ELF-1 (cell line): ENCODE measurements at regions not wholly inside any gene's neighbourhood (a gene's known extent, or its start where the extent isn't known, plus 50 kb on each side); places are given as distances from the start of the nearest gene placed in this dataset.
"Not testable (repeated sequence)": the region's sequence is repeated elsewhere in the genome, so short reads cannot be mapped to it uniquely, and the experiment has no call there.

Experiments
- DNase-seq: peaks from one replicate; pipeline ENCODE4 v3.0.0-alpha.2; 2016; ENCODE audit warnings: low read depth, low spot score

DNA sequence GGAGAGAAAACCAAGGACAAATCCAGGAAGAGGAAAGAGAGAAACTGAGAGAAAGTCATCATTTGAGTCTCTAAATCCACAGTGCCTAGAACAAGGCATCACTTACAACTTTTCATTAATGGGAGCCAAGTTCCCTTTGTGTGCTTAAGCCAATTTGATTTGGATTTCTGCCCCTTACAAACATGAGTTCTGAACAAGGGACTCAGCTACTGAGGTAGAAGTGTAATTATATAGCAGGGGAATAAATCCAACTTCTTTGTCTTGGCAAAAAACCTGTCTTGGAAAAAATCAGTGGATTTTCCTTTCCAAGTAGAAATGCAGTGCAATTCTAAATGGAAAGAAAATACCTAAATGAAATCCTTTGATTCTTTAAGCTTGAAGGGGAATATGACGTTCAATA, 307.2 kb upstream of the CNTN3 start:
- DNase-seq: no peak

DNA sequence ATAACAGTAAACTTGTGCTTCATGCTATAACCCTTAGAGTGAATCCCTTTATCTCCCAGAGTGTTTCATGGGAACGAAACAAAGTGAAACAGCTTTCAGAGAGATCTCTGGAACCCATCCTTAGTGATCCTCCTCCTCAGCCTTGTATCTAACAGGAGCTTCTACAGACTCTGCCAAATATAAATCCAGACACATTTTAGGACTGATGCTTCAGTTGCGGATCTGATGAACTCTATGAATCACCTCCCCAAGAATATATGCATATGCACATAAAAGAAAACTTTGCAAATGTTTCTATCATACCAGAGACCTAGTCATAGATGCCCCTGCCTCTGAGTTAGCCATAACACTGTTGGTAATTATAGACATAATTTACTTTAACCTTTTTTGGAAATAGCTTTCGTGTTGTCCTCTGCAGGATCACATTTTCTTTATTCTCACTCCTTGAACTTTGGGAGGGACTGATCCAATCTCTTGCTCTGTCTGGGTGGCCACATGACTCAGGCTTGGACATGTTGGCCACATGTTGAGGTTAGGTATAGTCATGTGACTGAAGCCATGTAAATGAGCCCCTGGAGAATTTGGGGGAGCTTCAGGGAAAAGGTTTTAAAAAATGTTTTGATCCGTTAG, 306.4 kb upstream of the CNTN3 start:
- no peak for DNase-seq

DNA sequence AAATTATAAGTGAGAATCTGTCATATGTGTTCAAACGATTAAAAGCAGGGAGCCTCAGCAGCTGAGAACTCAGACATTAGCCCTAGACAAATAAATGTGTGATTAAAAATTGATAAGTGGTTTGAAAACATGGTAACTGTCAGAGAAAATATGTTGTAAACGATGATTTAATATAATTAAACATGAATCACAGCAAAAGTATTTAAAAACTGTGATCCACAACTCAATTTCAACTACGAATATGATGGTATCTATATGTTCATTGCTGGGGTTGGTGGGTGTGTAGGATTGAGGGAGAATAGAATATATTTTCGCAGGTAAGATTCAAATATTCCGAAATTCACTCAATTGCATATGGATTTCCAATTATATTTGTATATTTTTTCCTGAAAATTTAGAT, 302.2 kb upstream of the CNTN3 start:
- DNase-seq: no peak

DNA sequence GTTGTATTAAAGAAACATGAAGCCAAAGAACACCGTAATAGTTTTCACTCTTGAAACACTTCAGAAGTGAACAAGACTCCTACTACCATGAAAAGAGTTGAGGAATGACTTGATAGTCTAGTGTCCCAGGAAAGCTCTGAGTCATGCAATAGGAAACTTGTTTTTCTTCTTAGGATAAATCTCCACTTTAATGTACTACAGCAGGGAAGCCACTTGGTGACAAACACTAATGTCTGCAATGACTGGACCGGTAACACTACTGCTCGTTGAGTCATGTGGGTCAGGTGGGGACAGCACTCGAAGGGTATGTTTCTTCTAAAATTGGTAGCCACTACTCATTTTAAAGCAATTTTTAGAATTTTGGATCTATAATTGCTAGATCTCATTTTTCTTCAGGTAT, 291.7 kb upstream of the CNTN3 start:
- DNase-seq: no peak

DNA sequence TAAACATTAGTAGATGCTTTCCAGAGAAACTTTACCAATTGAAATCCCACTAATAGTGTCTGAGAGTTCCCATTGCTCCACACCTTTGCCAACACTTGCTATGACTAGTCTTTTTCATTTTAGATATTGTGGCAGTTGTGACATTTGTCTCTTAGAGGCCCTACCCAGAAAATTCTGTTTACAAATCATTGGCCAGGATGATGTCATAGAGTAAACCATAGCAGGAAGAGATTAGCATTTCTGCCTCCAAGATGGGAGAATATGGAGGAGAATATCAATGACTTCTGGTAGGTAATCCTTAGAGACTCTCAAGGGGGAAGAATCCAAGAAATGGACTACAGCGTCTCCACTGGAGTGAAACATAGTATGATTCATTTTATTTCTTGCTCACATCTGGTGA, 291.0 kb upstream of the CNTN3 start:
- no peak for DNase-seq

DNA sequence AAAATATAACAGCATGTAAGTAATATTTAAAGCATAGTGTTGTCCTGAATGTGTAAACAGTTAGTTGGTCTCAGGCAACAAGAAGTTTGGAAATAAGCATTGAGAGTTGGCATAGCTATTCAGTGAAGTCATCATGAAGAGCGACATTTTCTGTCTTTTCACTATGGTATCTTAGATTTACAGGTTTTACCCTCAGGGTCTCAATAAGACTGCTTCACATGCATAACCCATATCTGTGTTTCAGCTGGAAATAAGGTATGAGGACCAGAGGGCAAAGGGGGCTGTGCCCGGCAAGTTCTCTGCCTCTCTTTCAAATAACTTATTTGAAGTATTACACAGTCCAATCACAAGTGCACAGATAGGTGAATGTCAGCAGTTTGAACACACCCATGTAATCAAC, 290.2 kb upstream of the CNTN3 start:
- no peak for DNase-seq

DNA sequence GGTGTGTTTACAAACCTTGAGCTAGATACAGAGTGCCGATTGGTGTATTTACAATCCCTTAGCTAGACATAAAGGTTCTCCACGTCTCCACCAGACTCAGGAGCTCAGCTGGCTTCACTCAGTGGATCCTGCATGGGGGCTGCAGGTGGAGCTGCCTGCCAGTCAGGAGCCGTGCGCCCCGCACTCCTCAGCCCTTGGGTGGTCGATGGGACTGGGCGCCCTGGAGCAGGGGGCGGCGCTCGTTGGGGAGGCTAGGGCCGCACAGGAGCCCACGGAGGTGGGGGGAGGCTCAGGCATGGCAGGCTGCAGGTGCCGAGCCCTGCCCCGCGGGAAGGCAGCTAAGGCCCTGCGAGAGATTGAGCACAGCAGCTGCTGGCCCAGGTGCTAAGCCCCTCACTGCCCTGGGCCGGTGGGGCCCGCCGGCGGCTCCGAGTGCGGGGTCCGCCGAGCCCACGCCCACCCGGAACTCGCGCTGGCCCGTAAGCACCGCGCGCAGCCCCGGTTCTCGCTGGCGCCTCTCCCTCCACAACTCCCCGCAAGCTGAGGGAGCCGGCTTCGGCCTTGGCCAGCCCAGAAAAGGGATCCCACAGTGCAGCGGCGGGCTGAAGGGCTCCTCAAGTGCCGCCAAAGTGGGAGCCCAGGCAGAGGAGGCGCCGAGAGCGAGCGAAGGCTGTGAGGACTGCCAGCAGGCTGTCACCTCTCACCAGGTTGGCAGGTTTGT, 285.5 kb upstream of the CNTN3 start:
- not testable (repeated sequence) for DNase-seq

DNA sequence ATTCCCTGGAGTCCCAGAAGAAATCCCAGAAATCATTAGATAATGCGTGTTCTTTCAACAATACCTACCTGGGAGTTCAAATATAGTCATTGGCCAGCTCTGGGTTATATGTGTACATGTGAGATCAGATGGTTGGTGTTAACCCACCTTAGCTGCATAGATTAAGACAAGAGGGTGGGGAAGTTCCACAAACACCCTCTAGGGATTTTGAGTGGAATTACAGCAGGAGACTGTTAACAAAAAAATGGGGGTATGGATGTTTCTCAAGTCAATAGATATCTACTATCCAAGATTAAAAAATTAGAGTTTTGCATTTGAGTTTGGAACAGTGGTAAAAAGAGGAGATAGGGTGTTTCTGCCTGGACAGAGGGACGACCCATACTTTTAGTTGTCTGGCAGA, 282.5 kb upstream of the CNTN3 start:
- DNase-seq: no peak

DNA sequence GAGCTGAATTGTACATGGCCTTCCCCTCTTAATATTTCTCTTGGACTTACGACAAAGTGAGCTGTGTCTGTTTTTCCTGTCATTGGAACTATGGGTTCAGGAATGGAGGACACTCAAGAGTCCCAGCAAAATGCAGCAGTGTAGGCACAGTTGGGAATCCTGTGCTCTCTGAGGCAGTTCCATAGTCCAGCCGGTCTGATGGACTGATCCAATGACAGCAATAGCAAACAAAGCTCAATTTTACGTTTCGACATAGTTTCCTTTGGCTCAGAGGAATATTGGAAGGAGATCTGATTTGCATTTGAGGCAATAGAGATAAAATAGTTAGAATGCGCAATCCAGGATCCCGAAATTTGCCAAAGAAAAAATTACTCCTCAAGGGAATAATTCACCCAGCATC, 276.9 kb upstream of the CNTN3 start:
- no peak for DNase-seq

DNA sequence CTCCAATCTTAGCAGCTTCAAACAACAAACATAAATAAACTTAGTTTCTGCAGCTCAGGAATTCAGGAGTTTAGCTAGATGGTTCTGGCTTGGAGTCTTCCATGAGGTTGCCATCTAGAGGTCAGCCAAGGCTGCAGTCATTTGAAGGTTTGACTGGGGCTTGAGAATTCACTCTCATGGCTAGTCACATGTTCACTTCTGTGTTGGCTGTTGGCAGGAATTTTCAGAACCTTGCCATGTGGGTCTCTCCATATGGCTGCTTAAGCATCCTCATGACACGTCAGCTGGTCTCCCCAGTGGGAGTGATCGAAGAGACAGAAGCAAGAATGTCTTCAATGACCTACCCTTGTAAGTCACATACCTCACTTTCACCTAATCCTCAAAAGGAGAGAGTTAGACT, 269.2 kb upstream of the CNTN3 start:
- DNase-seq: no peak

DNA sequence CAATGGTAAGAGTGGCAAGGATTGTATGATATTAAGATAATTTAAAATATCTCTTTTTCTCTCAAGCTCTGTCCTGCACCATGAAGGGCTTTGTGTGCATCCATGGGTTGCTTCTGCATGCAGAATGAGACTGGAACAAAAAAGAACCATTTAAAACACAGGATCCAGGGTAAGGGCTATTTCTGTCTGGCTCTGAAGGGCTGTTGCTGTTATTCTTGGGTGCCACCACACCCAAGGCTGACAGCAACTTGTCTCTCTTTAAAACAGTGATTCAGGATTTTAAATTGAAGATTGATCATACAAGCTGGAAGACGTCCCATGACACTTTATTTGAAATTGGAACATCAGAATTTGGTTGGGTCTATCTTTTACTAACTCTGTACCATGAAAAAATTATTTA, 268.8 kb upstream of the CNTN3 start:
- no peak for DNase-seq

DNA sequence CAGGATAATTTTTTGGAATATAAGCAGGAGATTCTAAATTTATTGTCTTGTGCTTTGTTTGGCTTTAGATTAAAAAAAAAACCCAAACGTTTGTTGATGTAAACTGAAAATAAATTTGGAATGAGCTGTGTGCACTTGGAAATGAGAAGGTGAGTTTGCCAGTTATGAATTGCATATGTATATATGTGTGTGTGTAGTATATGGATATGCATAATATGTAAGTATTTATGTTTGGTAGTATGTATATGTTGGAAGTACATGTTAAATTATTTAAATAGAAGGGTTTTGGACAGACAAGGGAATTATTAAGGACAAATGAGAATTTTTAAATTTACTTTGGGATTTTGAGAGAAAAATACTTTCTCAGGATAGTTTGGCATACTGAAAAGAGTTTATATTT, 265.8 kb upstream of the CNTN3 start:
- no peak for DNase-seq

DNA sequence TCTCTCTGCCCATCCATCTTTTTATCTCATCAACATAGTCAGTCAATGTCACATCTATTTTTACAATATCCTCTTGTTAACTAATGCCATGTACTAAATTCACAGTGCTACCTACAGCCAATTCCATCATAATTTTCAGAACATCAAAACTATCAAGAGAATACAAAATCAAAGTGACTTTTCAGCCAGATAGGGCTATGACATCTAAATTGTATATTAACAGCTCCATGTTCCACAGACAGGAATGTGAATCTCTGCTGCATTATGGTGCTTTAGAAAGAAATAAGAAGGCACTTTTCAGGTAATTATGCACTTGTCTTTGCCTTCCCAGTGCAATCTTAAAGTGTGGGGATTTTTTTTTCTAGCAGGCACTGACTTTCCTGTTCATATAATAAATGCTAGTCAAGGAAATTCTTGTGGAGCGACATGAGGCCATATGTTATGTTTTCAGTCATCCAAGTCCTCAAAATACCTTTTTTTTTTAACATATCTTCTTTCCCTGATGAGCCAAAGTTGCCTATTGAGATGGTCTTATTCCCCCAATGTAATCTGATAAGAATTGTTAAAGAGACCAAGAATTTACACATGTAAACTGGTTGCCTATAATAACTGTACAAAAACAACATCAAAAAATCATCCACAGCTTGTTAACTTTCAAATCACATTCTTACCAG, 252.0 kb upstream of the CNTN3 start:
- no peak for DNase-seq

DNA sequence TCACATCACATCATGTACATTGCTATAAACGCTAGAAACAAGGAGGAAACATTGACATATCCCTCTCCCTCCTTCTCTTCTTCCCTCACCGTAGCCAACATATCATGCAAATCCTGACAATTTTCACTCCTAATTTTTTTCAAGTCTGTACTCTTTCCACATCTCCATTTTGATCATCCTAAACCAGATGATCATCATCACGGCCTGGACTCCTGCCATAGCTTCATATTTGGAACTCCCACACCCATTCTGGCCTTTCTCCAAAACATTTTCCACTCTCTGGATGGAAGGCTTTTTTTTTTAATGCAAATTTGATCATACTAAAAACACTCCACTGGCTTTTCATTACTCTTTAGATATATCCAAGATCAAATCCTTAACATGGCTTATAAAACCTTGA, 248.0 kb upstream of the CNTN3 start:
- no peak for DNase-seq

DNA sequence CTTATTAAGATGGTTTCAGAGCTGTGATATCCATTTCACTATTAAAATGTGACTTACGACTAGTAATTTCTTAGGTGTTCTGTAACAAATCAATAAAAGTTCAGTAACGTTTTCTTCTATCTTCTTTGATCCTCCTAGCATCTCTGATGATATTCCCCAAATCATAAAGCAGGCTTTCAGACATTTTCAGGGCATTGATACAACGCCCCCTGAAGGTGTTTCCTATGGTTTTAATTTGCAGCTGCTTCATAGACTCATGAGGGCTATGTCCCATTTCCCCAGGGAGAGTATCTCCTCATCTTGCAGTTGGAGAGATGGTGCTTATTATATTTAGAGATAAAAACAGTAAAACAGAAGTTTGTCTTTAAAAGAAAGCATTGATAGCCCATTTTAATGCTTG, 246.8 kb upstream of the CNTN3 start:
- DNase-seq: no peak

DNA sequence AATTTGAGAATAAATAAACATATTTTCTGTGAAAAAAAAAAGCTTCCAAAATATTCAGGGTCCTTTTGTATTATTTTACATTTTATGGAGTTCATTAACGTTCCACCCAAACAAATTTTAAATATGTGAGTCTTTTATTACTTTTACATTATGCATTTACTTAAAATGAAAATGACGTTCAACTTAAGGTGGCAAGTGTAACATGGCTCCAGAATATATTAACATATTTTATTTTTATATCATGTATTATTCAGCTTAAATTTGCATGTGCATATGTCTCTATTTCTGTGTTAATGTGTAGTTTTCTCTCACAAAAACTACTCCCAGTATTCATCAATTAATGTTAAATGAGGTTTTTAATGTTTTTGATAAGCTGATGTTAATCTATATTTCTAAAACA, 243.6 kb upstream of the CNTN3 start:
- DNase-seq: no peak

DNA sequence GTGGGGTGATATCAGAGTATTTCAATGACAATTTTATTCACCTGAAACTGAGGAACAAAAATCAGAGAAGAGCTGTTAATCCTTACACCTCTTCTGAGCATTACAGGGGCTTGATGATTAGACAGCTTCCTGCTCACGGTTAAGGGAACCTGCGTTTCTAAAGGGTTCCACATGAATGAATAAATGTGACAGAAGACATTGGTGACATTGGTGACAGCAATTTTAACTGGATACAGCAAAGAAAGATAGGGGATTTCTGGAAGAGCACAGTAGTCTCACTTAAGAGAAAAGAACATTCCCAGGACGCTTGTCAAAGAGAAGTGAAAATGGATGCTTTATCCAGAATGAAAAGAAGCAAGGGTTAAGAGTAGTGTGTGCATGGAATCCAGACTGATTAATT, 235.9 kb upstream of the CNTN3 start:
- no peak for DNase-seq

DNA sequence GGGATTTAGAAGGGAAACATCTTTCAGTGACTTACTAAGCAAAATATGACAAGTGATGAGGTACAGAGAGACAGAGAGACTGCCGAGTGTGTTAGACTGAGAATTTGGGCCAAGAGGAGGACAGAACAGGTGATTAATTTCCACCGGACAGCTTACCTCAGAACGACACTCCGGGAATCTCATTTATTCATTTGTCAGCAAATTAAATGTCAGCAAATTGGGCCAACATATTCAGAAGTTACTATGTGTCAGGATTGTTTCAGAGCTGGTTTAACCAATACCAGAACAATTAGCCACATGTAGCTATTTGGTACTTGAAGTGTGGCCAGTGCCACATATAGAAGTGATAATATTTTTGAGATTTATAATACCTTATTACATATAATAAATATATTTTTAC, 232.6 kb upstream of the CNTN3 start:
- no peak for DNase-seq

DNA sequence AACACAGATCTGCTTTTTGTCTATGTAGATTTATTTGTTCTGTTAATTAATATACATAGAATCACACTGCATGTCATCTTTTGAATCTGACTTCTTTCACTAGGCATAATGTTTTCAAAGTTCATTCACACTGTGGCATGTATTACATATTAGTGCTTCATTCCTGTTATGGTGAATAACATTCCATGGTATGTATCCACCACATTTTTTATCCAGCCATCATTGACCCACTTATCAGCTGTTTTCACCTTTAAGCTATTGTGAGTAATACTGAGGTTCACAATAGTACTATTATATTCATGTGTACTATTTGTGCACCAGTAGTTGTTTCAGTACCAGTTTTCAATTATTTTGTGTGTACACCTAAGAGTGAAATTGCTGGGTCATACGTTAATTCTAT, 230.6 kb upstream of the CNTN3 start:
- no peak for DNase-seq

DNA sequence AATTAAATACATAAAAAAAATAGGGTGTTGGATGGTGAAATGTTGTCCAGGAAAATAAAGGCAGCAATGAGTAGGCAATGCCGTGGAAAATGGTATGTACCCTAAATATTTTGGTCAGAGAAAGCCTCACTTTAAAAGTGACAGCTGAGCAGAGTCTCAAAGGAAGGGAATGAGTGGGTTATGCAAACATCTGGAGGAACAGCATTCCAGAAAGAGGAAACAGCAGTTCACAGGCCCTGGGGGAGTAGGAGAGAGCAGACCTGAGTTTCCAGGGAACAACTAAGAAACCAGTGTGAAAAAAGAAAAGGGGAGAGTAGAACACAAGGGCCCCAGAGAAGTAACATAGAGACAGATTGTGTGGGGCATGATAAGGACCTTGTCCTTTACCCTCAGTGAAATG, 230.0 kb upstream of the CNTN3 start:
- DNase-seq: peak; percentile 1

DNA sequence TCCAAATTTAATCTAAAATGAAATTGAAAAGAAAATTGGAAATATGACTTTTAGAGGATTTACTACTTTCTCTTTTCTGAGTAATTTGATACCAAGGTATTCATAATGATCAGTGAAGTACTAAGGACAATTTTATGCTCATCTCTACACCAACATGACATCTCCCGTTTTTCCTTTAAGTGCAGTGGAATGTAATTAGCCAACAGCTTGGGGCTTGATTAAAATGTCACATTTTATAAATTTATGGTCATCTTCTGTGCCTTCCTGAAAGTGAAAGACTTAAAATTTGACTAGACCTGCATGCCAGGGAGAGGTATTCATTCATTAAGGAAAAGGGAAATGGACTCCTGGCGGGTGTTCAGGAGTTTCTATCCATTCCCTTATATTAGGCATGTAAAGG, 228.2 kb upstream of the CNTN3 start:
- DNase-seq: no peak

DNA sequence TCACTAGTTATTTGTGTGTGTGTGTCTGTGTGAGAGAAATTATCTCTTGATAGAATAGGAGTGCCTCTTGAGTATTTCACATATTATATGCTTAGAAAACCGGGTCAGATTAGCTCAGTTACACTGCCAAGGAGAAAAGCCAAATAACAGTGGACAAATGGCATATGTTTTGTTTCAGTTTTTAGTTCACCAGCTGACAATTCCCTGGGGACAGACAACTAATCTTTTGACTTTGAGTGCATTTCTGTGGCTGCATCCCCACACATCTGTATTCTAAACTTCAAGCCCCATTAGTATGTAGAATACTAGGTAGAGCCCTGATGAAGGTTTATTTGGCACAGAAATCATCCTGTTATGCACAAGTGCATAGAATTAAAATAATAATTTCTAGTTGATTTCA, 227.7 kb upstream of the CNTN3 start:
- no peak for DNase-seq

DNA sequence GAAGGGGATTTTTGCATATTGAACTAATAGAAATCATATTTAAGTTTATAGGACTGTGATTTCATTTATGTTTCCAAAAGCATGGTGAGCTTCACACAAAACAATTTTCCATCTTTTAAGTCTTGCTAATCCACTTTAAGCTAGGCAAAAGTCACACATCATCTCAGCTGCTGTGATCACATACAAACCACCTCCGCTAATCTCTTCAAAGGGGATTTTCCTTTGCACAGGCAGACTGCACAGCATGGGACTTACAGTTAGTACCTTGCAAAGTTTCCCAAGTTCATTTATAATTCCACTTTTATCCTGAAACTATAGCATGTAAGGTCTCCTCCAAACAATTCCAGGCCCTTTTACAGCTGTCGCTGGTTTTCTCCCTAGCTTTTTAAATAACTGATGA, 225.1 kb upstream of the CNTN3 start:
- no peak for DNase-seq
